ENCODE measurements at regions not wholly inside any gene's neighbourhood (a gene's known extent, or its start where the extent isn't known, plus 50 kb on each side); places are given as distances from the start of the nearest gene placed in this dataset.

DNA sequence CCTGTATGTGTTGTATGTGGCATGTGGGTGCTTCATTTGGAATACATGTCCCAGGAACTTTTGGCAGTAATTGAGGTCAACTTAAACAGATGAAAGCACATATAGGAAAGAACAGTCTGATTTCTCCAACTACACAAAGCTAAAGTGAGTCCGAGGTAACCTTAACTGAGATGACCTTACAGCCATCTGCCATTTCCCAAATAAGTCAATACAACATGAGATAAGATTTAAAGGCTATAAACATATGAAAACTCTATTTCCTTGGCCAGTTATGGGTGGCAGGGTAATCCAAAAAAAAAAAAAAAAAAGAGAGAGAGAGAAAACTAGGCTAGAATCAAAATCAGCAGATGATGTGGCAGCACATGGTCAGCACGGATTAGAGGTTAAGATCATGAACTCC lies 1068.3 kb downstream of the KHDRBS2 start:
- Histone ChIP-seq H2BK12ac (ENCODE audit: insufficient read length, low read depth, low read length) (no peak overlapping the region), H3K79me2 (ENCODE audit: insufficient read depth, low read length) (no peaks in the 10 kb centered on the region), H4K8ac (replicated peaks; ENCODE audit: insufficient read length, low read depth, low read length) (no peak overlapping the region), H4K20me1 (ENCODE audit: control insufficient read depth, insufficient read depth, insufficient read length) (no peaks in the 10 kb centered on the region), H3K4ac (ENCODE audit: low read depth, low read length) (no peak overlapping the region), H2BK120ac (ENCODE audit: low read depth, low read length, poor library complexity, severe bottlenecking) (no peak overlapping the region), H3K14ac (ENCODE audit: insufficient read depth, low read length) (no peak overlapping the region), H2BK5ac (ENCODE audit: insufficient read length, low read length) (no peak overlapping the region), H2BK20ac (ENCODE audit: low read depth, low read length, poor library complexity, severe bottlenecking) (no peak overlapping the region), H3K23ac (ENCODE audit: insufficient read length, low read depth, low read length) (no peak overlapping the region), H2BK15ac (ENCODE audit: low read depth, low read length) (no peak overlapping the region), H2AK5ac (ENCODE audit: insufficient read length, low read length) (no peak overlapping the region), H3K4me1 (ENCODE audit: insufficient read depth, low read length) (no peaks in the 10 kb centered on the region), H3K79me1 (ENCODE audit: insufficient read depth, low read depth, low read length, poor library complexity, severe bottlenecking) (no peaks in the 10 kb centered on the region), H4K91ac (ENCODE audit: insufficient read length, low read depth, low read length) (no peak overlapping the region), H4K5ac (ENCODE audit: insufficient read length, low read depth, low read length) (no peak overlapping the region), H3K18ac (ENCODE audit: insufficient read length, low read depth, low read length) (no peak overlapping the region), H3K27ac (ENCODE audit: insufficient read length, low read depth, low read length) (no peak overlapping the region), H3K23me2 (ENCODE audit: insufficient read length, low read depth, low read length, poor library complexity, severe bottlenecking) (no peaks in the 10 kb centered on the region), H3K9me3 (ENCODE audit: control insufficient read depth, low read depth, low read length) (peaks cover 7% of the 10 kb centered on the region), H3K9ac (ENCODE audit: extremely low read depth, insufficient read length, low read length) (no peak overlapping the region), H3K27me3 (ENCODE audit: insufficient read depth, low read length) (no peaks in the 10 kb centered on the region), H3K4me2 (ENCODE audit: insufficient read depth, insufficient read length, low read length) (no peak overlapping the region), H3T11ph (ENCODE audit: low read length) (no peak overlapping the region), H2AFZ (ENCODE audit: low read length) (no peak overlapping the region), H3K56ac (ENCODE audit: insufficient read length, low read depth, low read length) (no peak overlapping the region)
- peaks cover 38 to 41% of the 10 kb centered on the region in 2 experiments for H3K9me3 Mint-ChIP-seq
- WGBS (ENCODE audit: extremely low coverage, insufficient read length, low lambda C conversion rate): no CpG with 5 or more reads among the region's 2 CpGs
- TF ChIP-seq, protein P1, sequence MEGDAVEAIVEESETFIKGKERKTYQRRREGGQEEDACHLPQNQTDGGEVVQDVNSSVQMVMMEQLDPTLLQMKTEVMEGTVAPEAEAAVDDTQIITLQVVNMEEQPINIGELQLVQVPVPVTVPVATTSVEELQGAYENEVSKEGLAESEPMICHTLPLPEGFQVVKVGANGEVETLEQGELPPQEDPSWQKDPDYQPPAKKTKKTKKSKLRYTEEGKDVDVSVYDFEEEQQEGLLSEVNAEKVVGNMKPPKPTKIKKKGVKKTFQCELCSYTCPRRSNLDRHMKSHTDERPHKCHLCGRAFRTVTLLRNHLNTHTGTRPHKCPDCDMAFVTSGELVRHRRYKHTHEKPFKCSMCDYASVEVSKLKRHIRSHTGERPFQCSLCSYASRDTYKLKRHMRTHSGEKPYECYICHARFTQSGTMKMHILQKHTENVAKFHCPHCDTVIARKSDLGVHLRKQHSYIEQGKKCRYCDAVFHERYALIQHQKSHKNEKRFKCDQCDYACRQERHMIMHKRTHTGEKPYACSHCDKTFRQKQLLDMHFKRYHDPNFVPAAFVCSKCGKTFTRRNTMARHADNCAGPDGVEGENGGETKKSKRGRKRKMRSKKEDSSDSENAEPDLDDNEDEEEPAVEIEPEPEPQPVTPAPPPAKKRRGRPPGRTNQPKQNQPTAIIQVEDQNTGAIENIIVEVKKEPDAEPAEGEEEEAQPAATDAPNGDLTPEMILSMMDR (conservative IDR thresholded peaks at IDR 0.05): no peak
- H3K4me1 Mint-ChIP-seq: no peaks in the 10 kb centered on the region
- H3K27ac Mint-ChIP-seq: no peak overlapping the region
- H3K4me3 Mint-ChIP-seq: no peak overlapping the region
- H3K27me3 Mint-ChIP-seq (ENCODE audit: low read depth): no peaks in the 10 kb centered on the region
- peaks cover 11 to 18% (median 13%) of the 10 kb centered on the region in 3 experiments for H3K36me3 Mint-ChIP-seq (ENCODE audit: insufficient read depth in 1 of 3, low read depth in 3 of 3)
- DNase-seq: no peak
